HFF-Myc (cell line): ENCODE measurements at regions not wholly inside any gene's neighbourhood (a gene's known extent, or its start where the extent isn't known, plus 50 kb on each side); places are given as distances from the start of the nearest gene placed in this dataset.

Experiments used
- DNase-seq: peaks from one replicate; pipeline ENCODE4 v3.0.0-alpha.2; 2011; ENCODE audit warnings: low read depth; ENCODE audit errors: extremely low read depth
- H3K4me3 ChIP-seq: replicated peaks from 2 replicates; pipeline ENCODE4 v1.5.1; 2011; ENCODE audit warnings: low read depth, mild to moderate bottlenecking, control low read depth, low read length
- CTCF ChIP-seq: IDR thresholded peaks from 2 replicates; pipeline ENCODE4 v1.5.1; 2012; ENCODE audit warnings: mild to moderate bottlenecking, low read depth, low read length, control low read depth; ENCODE audit errors: missing control alignments

- DNase-seq = no peak
- H3K4me3 ChIP-seq = no peak overlapping the region
- no peak for TF ChIP-seq CTCF
Observed at GRCh38 chr4:162401021-162401420, 237.2 kb upstream of the FSTL5 start.

- no peak for TF ChIP-seq CTCF
- DNase-seq = no peak
- no peak overlapping the region for H3K4me3 ChIP-seq
Observed at GRCh38 chr4:162392946-162393345, 229.1 kb upstream of the FSTL5 start.

- no peak overlapping the region for H3K4me3 ChIP-seq
- no peak for TF ChIP-seq CTCF
- DNase-seq = no peak
Observed at GRCh38 chr4:162366146-162366545, 202.3 kb upstream of the FSTL5 start.

- H3K4me3 ChIP-seq = no peak overlapping the region
- no peak for TF ChIP-seq CTCF
- no peak for DNase-seq
Observed at GRCh38 chr4:162364651-162365050, 200.9 kb upstream of the FSTL5 start.

GRCh38 chr4:162360369-162361149 is 196.8 kb upstream of the FSTL5 start:
- no peak for TF ChIP-seq CTCF
- no peak for DNase-seq
- H3K4me3 ChIP-seq = no peak overlapping the region

- H3K4me3 ChIP-seq = no peak overlapping the region
- no peak for TF ChIP-seq CTCF
- no peak for DNase-seq
Observed at GRCh38 chr4:162356181-162356580, 192.4 kb upstream of the FSTL5 start.

- no peak for TF ChIP-seq CTCF
- H3K4me3 ChIP-seq = no peak overlapping the region
- DNase-seq = no peak
Observed at GRCh38 chr4:162352580-162353107, 188.8 kb upstream of the FSTL5 start.
